SU-DHL-6 (cell line): ENCODE measurements at regions not wholly inside any gene's neighbourhood (a gene's known extent, or its start where the extent isn't known, plus 50 kb on each side); places are given as distances from the start of the nearest gene placed in this dataset.

Experiments
- EZH2phosphoT487 ChIP-seq: fragments of 200-600 bp; sonication (generic), shearing (Covaris generic); conservative IDR thresholded peaks from 2 replicates; pipeline ENCODE4 v1.6.1; 2018; ENCODE audit warnings: mild to moderate bottlenecking, antibody characterized with exemption, low read length, moderate library complexity, mixed read lengths
- TF ChIP-seq, protein P1 (sequence below): fragments of 200-600 bp; sonication (generic); IDR thresholded peaks from one replicate; pipeline ENCODE4 v1.5.1; 2017; ENCODE audit warnings: antibody characterized with exemption, mild to moderate bottlenecking, low read length, moderate library complexity; ENCODE audit not compliant: insufficient read depth, poor library complexity, severe bottlenecking

DNA sequence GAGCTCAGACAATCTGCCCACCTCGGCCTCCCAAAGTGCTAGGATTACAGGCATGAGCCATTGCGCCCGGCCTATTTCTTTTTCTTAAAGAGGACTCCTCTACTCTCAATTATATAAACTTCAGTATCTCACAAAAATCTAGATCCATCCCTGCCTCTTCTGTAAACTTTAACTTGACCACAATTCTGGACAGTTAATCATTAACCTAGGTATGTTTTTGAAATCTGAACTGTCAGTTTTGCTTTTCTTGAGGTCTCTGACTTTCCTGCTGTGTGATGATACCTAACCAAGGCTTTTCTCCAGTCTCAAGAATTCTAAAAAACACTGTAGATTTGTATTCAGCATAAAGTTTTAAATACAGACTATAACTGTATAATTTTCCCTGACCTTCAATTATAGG, 388.2 kb upstream of the SYNCRIP start:
- TF ChIP-seq, protein P1, sequence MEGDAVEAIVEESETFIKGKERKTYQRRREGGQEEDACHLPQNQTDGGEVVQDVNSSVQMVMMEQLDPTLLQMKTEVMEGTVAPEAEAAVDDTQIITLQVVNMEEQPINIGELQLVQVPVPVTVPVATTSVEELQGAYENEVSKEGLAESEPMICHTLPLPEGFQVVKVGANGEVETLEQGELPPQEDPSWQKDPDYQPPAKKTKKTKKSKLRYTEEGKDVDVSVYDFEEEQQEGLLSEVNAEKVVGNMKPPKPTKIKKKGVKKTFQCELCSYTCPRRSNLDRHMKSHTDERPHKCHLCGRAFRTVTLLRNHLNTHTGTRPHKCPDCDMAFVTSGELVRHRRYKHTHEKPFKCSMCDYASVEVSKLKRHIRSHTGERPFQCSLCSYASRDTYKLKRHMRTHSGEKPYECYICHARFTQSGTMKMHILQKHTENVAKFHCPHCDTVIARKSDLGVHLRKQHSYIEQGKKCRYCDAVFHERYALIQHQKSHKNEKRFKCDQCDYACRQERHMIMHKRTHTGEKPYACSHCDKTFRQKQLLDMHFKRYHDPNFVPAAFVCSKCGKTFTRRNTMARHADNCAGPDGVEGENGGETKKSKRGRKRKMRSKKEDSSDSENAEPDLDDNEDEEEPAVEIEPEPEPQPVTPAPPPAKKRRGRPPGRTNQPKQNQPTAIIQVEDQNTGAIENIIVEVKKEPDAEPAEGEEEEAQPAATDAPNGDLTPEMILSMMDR, result no peak
- no peak for TF ChIP-seq EZH2phosphoT487
